ENCODE measurements at regions not wholly inside any gene's neighbourhood (a gene's known extent, or its start where the extent isn't known, plus 50 kb on each side); places are given as distances from the start of the nearest gene placed in this dataset.

DNA sequence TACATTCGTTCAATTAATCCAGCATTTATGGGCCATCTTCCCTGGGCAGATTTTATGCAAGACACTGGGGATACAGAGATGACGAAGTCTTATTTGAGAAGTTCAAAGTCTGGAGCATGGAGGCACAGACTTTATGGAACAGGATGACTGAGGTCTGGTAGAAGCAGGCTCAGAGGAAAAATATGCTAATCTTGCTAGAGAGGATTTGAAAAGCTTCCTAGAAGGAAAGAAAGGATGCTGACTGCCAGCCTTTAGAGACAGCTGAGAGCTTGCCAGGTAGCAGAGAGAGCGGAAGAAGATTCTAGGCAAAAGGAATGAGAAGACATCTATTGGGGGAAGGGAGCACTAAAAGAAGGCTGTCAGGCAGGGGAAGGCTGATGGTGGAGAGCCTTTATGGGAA is 75.5 kb upstream of the ATP5PO start:
- TF ChIP-seq, protein P1, sequence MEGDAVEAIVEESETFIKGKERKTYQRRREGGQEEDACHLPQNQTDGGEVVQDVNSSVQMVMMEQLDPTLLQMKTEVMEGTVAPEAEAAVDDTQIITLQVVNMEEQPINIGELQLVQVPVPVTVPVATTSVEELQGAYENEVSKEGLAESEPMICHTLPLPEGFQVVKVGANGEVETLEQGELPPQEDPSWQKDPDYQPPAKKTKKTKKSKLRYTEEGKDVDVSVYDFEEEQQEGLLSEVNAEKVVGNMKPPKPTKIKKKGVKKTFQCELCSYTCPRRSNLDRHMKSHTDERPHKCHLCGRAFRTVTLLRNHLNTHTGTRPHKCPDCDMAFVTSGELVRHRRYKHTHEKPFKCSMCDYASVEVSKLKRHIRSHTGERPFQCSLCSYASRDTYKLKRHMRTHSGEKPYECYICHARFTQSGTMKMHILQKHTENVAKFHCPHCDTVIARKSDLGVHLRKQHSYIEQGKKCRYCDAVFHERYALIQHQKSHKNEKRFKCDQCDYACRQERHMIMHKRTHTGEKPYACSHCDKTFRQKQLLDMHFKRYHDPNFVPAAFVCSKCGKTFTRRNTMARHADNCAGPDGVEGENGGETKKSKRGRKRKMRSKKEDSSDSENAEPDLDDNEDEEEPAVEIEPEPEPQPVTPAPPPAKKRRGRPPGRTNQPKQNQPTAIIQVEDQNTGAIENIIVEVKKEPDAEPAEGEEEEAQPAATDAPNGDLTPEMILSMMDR (IDR thresholded peaks at IDR 0.05; ENCODE audit: insufficient read depth, low read depth, low read length) = no peak
- TF ChIP-seq EZH2 (IDR thresholded peaks at IDR 0.05; ENCODE audit: insufficient read depth, low read length) = no peak
